Urothelium cell line (cell line): ENCODE measurements at regions not wholly inside any gene's neighbourhood (a gene's known extent, or its start where the extent isn't known, plus 50 kb on each side); places are given as distances from the start of the nearest gene placed in this dataset.
"Not testable (repeated sequence)": the region's sequence is repeated elsewhere in the genome, so short reads cannot be mapped to it uniquely, and the experiment has no call there.

Experiments
- DNase-seq: peaks from one replicate; pipeline ENCODE4 v3.0.0; 2011; ENCODE audit warnings: low spot score, mixed read lengths
- FAIRE-seq: peaks from 2 replicates; lab custom pipeline; 2011; peaks lifted over from hg19 to GRCh38; lab: Jason Lieb, UNC

GRCh38 chr5:104061707-104062106, 499.1 kb upstream of the NUDT12 start:
- FAIRE-seq (no peak), DNase-seq (no peak)

- DNase-seq (no peak), FAIRE-seq (no peak)
Observed at GRCh38 chr5:104053353-104053649, 490.7 kb upstream of the NUDT12 start.

GRCh38 chr5:104052558-104053352, 490.2 kb upstream of the NUDT12 start:
- FAIRE-seq (no peak), DNase-seq (no peak)

- FAIRE-seq (no peak), DNase-seq (no peak)
Observed at GRCh38 chr5:104050436-104050835, 487.8 kb upstream of the NUDT12 start.

GRCh38 chr5:104049752-104050151, 487.2 kb upstream of the NUDT12 start:
- FAIRE-seq = no peak
- no peak for DNase-seq

- DNase-seq (no peak), FAIRE-seq (no peak)
Observed at GRCh38 chr5:104048231-104048630, 485.6 kb upstream of the NUDT12 start.

- no peak for FAIRE-seq
- no peak for DNase-seq
Observed at GRCh38 chr5:104045987-104046386, 483.4 kb upstream of the NUDT12 start.

GRCh38 chr5:104039871-104040270, 477.3 kb upstream of the NUDT12 start:
- not testable (repeated sequence) for FAIRE-seq, DNase-seq

- DNase-seq, FAIRE-seq: not testable (repeated sequence)
Observed at GRCh38 chr5:104037136-104037535, 474.5 kb upstream of the NUDT12 start.

- DNase-seq, FAIRE-seq: not testable (repeated sequence)
Observed at GRCh38 chr5:104033186-104033585, 470.6 kb upstream of the NUDT12 start.

- FAIRE-seq = no peak
- DNase-seq = no peak
Observed at GRCh38 chr5:104024538-104024937, 461.9 kb upstream of the NUDT12 start.

GRCh38 chr5:104023739-104024138, 461.1 kb upstream of the NUDT12 start:
- FAIRE-seq (no peak), DNase-seq (no peak)

GRCh38 chr5:104019956-104020355, 457.4 kb upstream of the NUDT12 start:
- no peak for FAIRE-seq
- DNase-seq = no peak

GRCh38 chr5:104018299-104018698, 455.7 kb upstream of the NUDT12 start:
- DNase-seq = no peak
- no peak for FAIRE-seq

GRCh38 chr5:104016646-104017045, 454.1 kb upstream of the NUDT12 start:
- DNase-seq = no peak
- no peak for FAIRE-seq

GRCh38 chr5:104015765-104016164, 453.2 kb upstream of the NUDT12 start:
- DNase-seq (no peak), FAIRE-seq (no peak)

- DNase-seq, FAIRE-seq: not testable (repeated sequence)
Observed at GRCh38 chr5:104002783-104003182, 440.2 kb upstream of the NUDT12 start.

- DNase-seq (no peak), FAIRE-seq (no peak)
Observed at GRCh38 chr5:104001136-104001535, 438.5 kb upstream of the NUDT12 start.

GRCh38 chr5:103993031-103993430, 430.4 kb upstream of the NUDT12 start:
- DNase-seq (no peak), FAIRE-seq (no peak)

- DNase-seq (no peak), FAIRE-seq (no peak)
Observed at GRCh38 chr5:103990064-103990463, 427.5 kb upstream of the NUDT12 start.

GRCh38 chr5:103981592-103981991, 419.0 kb upstream of the NUDT12 start:
- FAIRE-seq (no peak), DNase-seq (no peak)

GRCh38 chr5:103973669-103974068, 411.1 kb upstream of the NUDT12 start:
- FAIRE-seq = no peak

GRCh38 chr5:103966295-103966694, 403.7 kb upstream of the NUDT12 start:
- not testable (repeated sequence) for DNase-seq, FAIRE-seq

More at GRCh38 chr5:103973669-103974068, 411.1 kb upstream of the NUDT12 start:
- no peak for DNase-seq
